ENCODE measurements at regions not wholly inside any gene's neighbourhood (a gene's known extent, or its start where the extent isn't known, plus 50 kb on each side); places are given as distances from the start of the nearest gene placed in this dataset.

- FAIRE-seq (no peak), DNase-seq (ENCODE audit: low read depth, low spot score) (no peak)
- H3K27ac ChIP-seq (ENCODE audit: insufficient read depth, low read depth, low read length): no peak overlapping the region
- H3K36me3 ChIP-seq (ENCODE audit: control insufficient read depth in 2 of 2, extremely low read depth in 1 of 2, insufficient read depth in 2 of 2, low read length in 2 of 2): no peaks in the 10 kb centered on the region
- no peaks in the 10 kb centered on the region for H3K9me3 ChIP-seq (replicated peaks; ENCODE audit: control insufficient read depth, insufficient read depth, low read length)
- no peaks in the 10 kb centered on the region for H3K9me1 ChIP-seq (replicated peaks; ENCODE audit: control insufficient read depth, extremely low read depth, insufficient read depth, low read length)
- dilution Hi-C loops (cut with MboI; ENCODE audit: extremely low pct_ligation_motif_present, low sequenced_read_pairs) (no loop called here), intact Hi-C loops (cut with micrococcal nuclease) (no loop called here)
- H2AFZ ChIP-seq (ENCODE audit: low read depth, low read length): no peak overlapping the region
- H3K4me1 ChIP-seq (ENCODE audit: control insufficient read depth, extremely low read depth, insufficient read depth, low read length): no peaks in the 10 kb centered on the region
- no peaks in the 10 kb centered on the region for H4K20me1 ChIP-seq (replicated peaks; ENCODE audit: control insufficient read depth, extremely low read depth, insufficient read depth, low read length)
- no peak overlapping the region for H3K4me2 ChIP-seq (ENCODE audit: insufficient read depth, low read length)
- no TSS peak for BruUV-seq (replicated peaks)
- no peaks in the 10 kb centered on the region for H3K79me2 ChIP-seq (ENCODE audit: control insufficient read depth, insufficient read depth, low read length)
- ChIA-PET POLR2A (no interaction called here), CTCF (no interaction called here)
- TF ChIP-seq GATA2 (IDR thresholded peaks at IDR 0.05; ENCODE audit: insufficient read depth, insufficient read length, low read depth, low read length): no peak
- TF ChIP-seq JUN (IDR thresholded peaks at IDR 0.05; ENCODE audit: borderline replicate concordance, insufficient read depth, insufficient read length, low read depth): no peak
- TF ChIP-seq POLR2A (IDR thresholded peaks at IDR 0.05; ENCODE audit: low read depth, low read length): no peak
- no peak for TF ChIP-seq FOS (IDR thresholded peaks at IDR 0.05; ENCODE audit: borderline replicate concordance, insufficient read depth, low read length)
- TF ChIP-seq, protein P1, sequence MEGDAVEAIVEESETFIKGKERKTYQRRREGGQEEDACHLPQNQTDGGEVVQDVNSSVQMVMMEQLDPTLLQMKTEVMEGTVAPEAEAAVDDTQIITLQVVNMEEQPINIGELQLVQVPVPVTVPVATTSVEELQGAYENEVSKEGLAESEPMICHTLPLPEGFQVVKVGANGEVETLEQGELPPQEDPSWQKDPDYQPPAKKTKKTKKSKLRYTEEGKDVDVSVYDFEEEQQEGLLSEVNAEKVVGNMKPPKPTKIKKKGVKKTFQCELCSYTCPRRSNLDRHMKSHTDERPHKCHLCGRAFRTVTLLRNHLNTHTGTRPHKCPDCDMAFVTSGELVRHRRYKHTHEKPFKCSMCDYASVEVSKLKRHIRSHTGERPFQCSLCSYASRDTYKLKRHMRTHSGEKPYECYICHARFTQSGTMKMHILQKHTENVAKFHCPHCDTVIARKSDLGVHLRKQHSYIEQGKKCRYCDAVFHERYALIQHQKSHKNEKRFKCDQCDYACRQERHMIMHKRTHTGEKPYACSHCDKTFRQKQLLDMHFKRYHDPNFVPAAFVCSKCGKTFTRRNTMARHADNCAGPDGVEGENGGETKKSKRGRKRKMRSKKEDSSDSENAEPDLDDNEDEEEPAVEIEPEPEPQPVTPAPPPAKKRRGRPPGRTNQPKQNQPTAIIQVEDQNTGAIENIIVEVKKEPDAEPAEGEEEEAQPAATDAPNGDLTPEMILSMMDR (IDR thresholded peaks at IDR 0.05; ENCODE audit: extremely low read depth in 1 of 2, insufficient read depth in 1 of 2, low read depth in 1 of 2, low read length in 2 of 2): no peak
- TF ChIP-seq, protein P2, sequence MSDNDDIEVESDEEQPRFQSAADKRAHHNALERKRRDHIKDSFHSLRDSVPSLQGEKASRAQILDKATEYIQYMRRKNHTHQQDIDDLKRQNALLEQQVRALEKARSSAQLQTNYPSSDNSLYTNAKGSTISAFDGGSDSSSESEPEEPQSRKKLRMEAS (IDR thresholded peaks at IDR 0.05; ENCODE audit: insufficient read depth, insufficient read length): no peak
- TF ChIP-seq EZH2 (IDR thresholded peaks at IDR 0.05; ENCODE audit: borderline replicate concordance, low read depth, low read length, severe bottlenecking): no peak
- no peak for TF ChIP-seq POLR2AphosphoS5 (IDR thresholded peaks at IDR 0.05; ENCODE audit: insufficient read depth, low read depth, low read length)
- no peak for TF ChIP-seq MYC (IDR thresholded peaks at IDR 0.05; ENCODE audit: low read depth, low read length)
- no peak overlapping the region for H3K9ac ChIP-seq (replicated peaks; ENCODE audit: extremely low read depth, insufficient read depth, low read length)
- no peak overlapping the region for H3K4me3 ChIP-seq (replicated peaks in 1 of 3; ENCODE audit: insufficient read depth in 1 of 3, low read depth in 1 of 3, low read length in 3 of 3)
- no peaks in the 10 kb centered on the region for H3K27me3 ChIP-seq (ENCODE audit: control insufficient read depth in 2 of 2, insufficient read depth in 2 of 2, low read length in 2 of 2)
These were observed 272.5 kb downstream of the SIPA1L2 start for GRCh38 chr1:232357416-232357815.

Data from endothelial cell of umbilical vein (primary cell).